ENCODE measurements at regions not wholly inside any gene's neighbourhood (a gene's known extent, or its start where the extent isn't known, plus 50 kb on each side); places are given as distances from the start of the nearest gene placed in this dataset.

- H4K20me1 ChIP-seq (ENCODE audit: insufficient read depth, poor library complexity, severe bottlenecking): no peaks in the 10 kb centered on the region
- no peak overlapping the region for H3K4me3 ChIP-seq
- WGBS (ENCODE audit: low lambda C conversion rate, missing lambda C conversion rate): 89% methylated on average over 8 of the region's 8 CpGs
- no peak overlapping the region for H2AFZ ChIP-seq
- H3K9me2 ChIP-seq (replicated peaks; ENCODE audit: insufficient read depth): no peaks in the 10 kb centered on the region
- H3K4me2 ChIP-seq: no peak overlapping the region
- no peaks in the 10 kb centered on the region for H3K4me1 ChIP-seq (ENCODE audit: insufficient read depth)
- H3K79me2 ChIP-seq: no peaks in the 10 kb centered on the region
- no peak overlapping the region for H3K27ac ChIP-seq
- no peaks in the 10 kb centered on the region for H3K27me3 ChIP-seq
- no peaks in the 10 kb centered on the region for H3K36me3 ChIP-seq (replicated peaks; ENCODE audit: insufficient read depth, low read depth)
- no peaks in the 10 kb centered on the region for H3K9me3 ChIP-seq (ENCODE audit: low read depth)
- no peak for DNase-seq (ENCODE audit: low spot score)
- TF ChIP-seq EZH2 (IDR thresholded peaks at IDR 0.05; ENCODE audit: borderline replicate concordance) (no peak), EZH2phosphoT487 (IDR thresholded peaks at IDR 0.05; ENCODE audit: low read depth, severe bottlenecking, unreplicated experiment) (no peak), CTCF (IDR thresholded peaks at IDR 0.05; ENCODE audit: poor library complexity) (no peak)
Measured at GRCh38 chr15:31463521-31464102, 137.0 kb downstream of the KLF13 start.

GRCh38 chr15:31464216-31465082, 137.8 kb downstream of the KLF13 start:
- no peak for TF ChIP-seq EZH2 (IDR thresholded peaks at IDR 0.05; ENCODE audit: borderline replicate concordance)
- Histone ChIP-seq H3K4me1 (ENCODE audit: insufficient read depth) (no peaks in the 10 kb centered on the region), H2AFZ (no peak overlapping the region), H4K20me1 (ENCODE audit: insufficient read depth, poor library complexity, severe bottlenecking) (no peaks in the 10 kb centered on the region), H3K9me2 (replicated peaks; ENCODE audit: insufficient read depth) (no peaks in the 10 kb centered on the region), H3K4me3 (no peak overlapping the region), H3K27ac (no peak overlapping the region), H3K36me3 (replicated peaks; ENCODE audit: insufficient read depth, low read depth) (no peaks in the 10 kb centered on the region), H3K79me2 (no peaks in the 10 kb centered on the region), H3K4me2 (no peak overlapping the region), H3K9me3 (ENCODE audit: low read depth) (no peaks in the 10 kb centered on the region), H3K27me3 (no peaks in the 10 kb centered on the region)
- WGBS (ENCODE audit: low lambda C conversion rate, missing lambda C conversion rate): 85% methylated on average over 13 of the region's 13 CpGs
- DNase-seq (ENCODE audit: low spot score): no peak

- H3K79me2 ChIP-seq: no peaks in the 10 kb centered on the region
- no peaks in the 10 kb centered on the region for H3K9me2 ChIP-seq (replicated peaks; ENCODE audit: insufficient read depth)
- H2AFZ ChIP-seq: no peak overlapping the region
- TF ChIP-seq EZH2 (IDR thresholded peaks at IDR 0.05; ENCODE audit: borderline replicate concordance): no peak
- no peak for TF ChIP-seq CTCF (IDR thresholded peaks at IDR 0.05; ENCODE audit: poor library complexity)
- no peak for TF ChIP-seq EZH2phosphoT487 (IDR thresholded peaks at IDR 0.05; ENCODE audit: low read depth, severe bottlenecking, unreplicated experiment)
- H3K27ac ChIP-seq: no peak overlapping the region
- no peaks in the 10 kb centered on the region for H3K9me3 ChIP-seq (ENCODE audit: low read depth)
- H3K36me3 ChIP-seq (replicated peaks; ENCODE audit: insufficient read depth, low read depth): no peaks in the 10 kb centered on the region
- H3K4me2 ChIP-seq: no peak overlapping the region
- no peaks in the 10 kb centered on the region for H3K27me3 ChIP-seq
- H3K4me3 ChIP-seq: no peak overlapping the region
- no peaks in the 10 kb centered on the region for H3K4me1 ChIP-seq (ENCODE audit: insufficient read depth)
- no peak for DNase-seq (ENCODE audit: low spot score)
- H4K20me1 ChIP-seq (ENCODE audit: insufficient read depth, poor library complexity, severe bottlenecking): no peaks in the 10 kb centered on the region
- 85% methylated on average over 10 of the region's 10 CpGs for WGBS (ENCODE audit: low lambda C conversion rate, missing lambda C conversion rate)
Measured at GRCh38 chr15:31465083-31465955, 138.7 kb downstream of the KLF13 start.

Data from hepatocyte (in vitro differentiated cells).